Vagina (tissue), 2 donors: ENCODE measurements at regions not wholly inside any gene's neighbourhood (a gene's known extent, or its start where the extent isn't known, plus 50 kb on each side); places are given as distances from the start of the nearest gene placed in this dataset.

Source experiments
- DNase-seq, 2 donors: peaks; one replicate each; pipeline ENCODE4 v3.0.0-alpha.2; 2017; ENCODE audit errors: extremely low spot score in 2 of 2
- H3K27ac ChIP-seq: fragments of 200-600 bp; sonication (generic); one replicate; pipeline ENCODE4 v1.5.1; 2019
- H3K27me3 ChIP-seq: fragments of 200-600 bp; sonication (generic); one replicate; pipeline ENCODE4 v1.5.1; 2019
- H3K36me3 ChIP-seq, 2 donors: fragments of 200-600 bp; sonication (generic); one replicate each; pipeline ENCODE4 v1.5.1; 2017 to 2019
- H3K4me1 ChIP-seq: fragments of 200-600 bp; sonication (generic); one replicate; pipeline ENCODE4 v1.5.1; 2019
- H3K4me3 ChIP-seq, 2 donors: fragments of 200-600 bp; sonication (generic); 1 replicate in 1 of 2; 2 replicates in 1 of 2; pipeline ENCODE4 v1.5.1; 2016 to 2019
- H3K9me3 ChIP-seq: fragments of 200-600 bp; sonication (generic); one replicate; pipeline ENCODE4 v1.5.1; 2019
- CTCF ChIP-seq, 3 experiments: fragments of 450-650 bp in 2 of 3; fragments of 200-600 bp in 1 of 3; sonication (generic) in 1 of 3; IDR thresholded peaks; one replicate each; pipeline ENCODE4 v1.5.1; 2017 to 2019; ENCODE audit warnings: antibody characterized with exemption in 3 of 3, mild to moderate bottlenecking in 2 of 3, moderate library complexity in 2 of 3
- POLR2A ChIP-seq, 2 donors: fragments of 450-650 bp; IDR thresholded peaks; one replicate each; pipeline ENCODE4 v1.6.1; 2017; ENCODE audit warnings: antibody characterized with exemption in 2 of 2, mild to moderate bottlenecking in 2 of 2, moderate library complexity in 2 of 2
- POLR2AphosphoS5 ChIP-seq, 2 donors: sonication (generic); formaldehyde crosslinking; IDR thresholded peaks; one replicate each; pipeline ENCODE4 v1.9.0; 2017; ENCODE audit warnings: antibody characterized with exemption in 2 of 2, mild to moderate bottlenecking in 2 of 2, low read depth in 1 of 2; ENCODE audit not compliant: insufficient read depth in 1 of 2
- intact Hi-C: fragments of 100-400 bp; cut with DNase I; formaldehyde crosslinking; loops from one replicate; pipeline ENCODE4 v1.15.1; 2023

DNA sequence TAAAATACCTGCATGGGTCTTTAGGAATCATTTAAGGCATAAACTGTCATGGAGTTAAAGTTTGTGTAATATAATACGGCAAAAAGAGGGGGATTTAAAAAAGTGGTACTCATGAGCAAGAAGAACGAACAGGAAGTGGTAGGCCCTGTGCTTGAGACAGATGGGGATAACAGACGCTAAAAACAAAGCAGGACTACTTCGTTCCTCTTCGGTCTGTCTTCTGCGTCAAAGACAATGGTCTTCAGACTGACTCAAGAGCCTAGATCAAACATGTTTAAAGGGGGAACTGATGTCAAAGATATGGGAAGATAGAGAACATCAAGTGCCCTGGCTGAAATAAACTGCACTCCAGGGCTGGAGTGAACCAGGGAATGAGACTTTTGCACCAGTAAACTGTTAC is 59.8 kb upstream of the RFX3 start:
- Histone ChIP-seq H3K4me1 (no peaks in the 10 kb centered on the region), H3K4me3 (no peak overlapping the region), H3K27me3 (no peaks in the 10 kb centered on the region), H3K36me3 (no peaks in the 10 kb centered on the region), H3K9me3 (peaks cover 5% of the 10 kb centered on the region), H3K27ac (no peak overlapping the region)
- intact Hi-C loops = no loop called here
- TF ChIP-seq POLR2AphosphoS5 (IDR thresholded peaks at IDR 0.05; ENCODE audit: insufficient read depth in 1 of 2, low read depth in 1 of 2) (no peak), POLR2A (IDR thresholded peaks at IDR 0.05) (no peak), CTCF (IDR thresholded peaks at IDR 0.05) (no peak)
- no peak for DNase-seq

DNA sequence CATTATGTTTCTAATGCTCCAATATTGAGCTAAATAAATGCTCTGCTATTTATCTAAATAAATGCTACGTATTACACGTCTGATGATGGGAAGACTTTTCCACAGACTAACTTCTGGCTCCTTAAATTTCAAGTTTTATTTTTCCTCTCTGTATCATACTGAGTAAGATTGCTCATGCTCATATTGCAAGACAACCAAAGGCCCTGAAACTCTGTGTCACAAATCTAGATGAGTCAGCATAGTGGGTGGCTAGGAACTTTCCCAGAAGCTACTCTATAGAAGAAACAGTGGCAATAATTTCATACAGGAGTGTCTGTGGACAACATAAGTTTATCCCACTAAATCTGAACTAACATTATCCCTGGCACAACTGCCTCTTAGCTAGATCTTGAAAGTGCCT is 53.0 kb upstream of the RFX3 start:
- TF ChIP-seq POLR2AphosphoS5 (IDR thresholded peaks at IDR 0.05; ENCODE audit: insufficient read depth in 1 of 2, low read depth in 1 of 2) = no peak
- no peak for TF ChIP-seq POLR2A (IDR thresholded peaks at IDR 0.05)
- no peak for TF ChIP-seq CTCF (IDR thresholded peaks at IDR 0.05)
- no peaks in the 10 kb centered on the region for H3K27me3 ChIP-seq
- H3K36me3 ChIP-seq = no peaks in the 10 kb centered on the region
- H3K4me3 ChIP-seq = no peak overlapping the region
- no peaks in the 10 kb centered on the region for H3K4me1 ChIP-seq
- H3K9me3 ChIP-seq = peaks cover 5% of the 10 kb centered on the region
- no peak for DNase-seq
- intact Hi-C loops = no loop called here
- no peak overlapping the region for H3K27ac ChIP-seq

- TF ChIP-seq CTCF (IDR thresholded peaks at IDR 0.05) (no peak), POLR2AphosphoS5 (IDR thresholded peaks at IDR 0.05; ENCODE audit: insufficient read depth in 1 of 2, low read depth in 1 of 2) (no peak), POLR2A (IDR thresholded peaks at IDR 0.05) (no peak)
- Histone ChIP-seq H3K27me3 (no peaks in the 10 kb centered on the region), H3K4me3 (no peak overlapping the region), H3K9me3 (no peaks in the 10 kb centered on the region), H3K27ac (no peak overlapping the region), H3K4me1 (no peaks in the 10 kb centered on the region), H3K36me3 (no peaks in the 10 kb centered on the region)
- no peak for DNase-seq
- intact Hi-C loops = no loop called here
These were observed 50.5 kb upstream of the RFX3 start for GRCh38 chr9:3576328-3576727.

- Histone ChIP-seq H3K9me3 (no peaks in the 10 kb centered on the region), H3K36me3 (no peaks in the 10 kb centered on the region), H3K27ac (no peak overlapping the region), H3K27me3 (no peaks in the 10 kb centered on the region), H3K4me3 (no peak overlapping the region), H3K4me1 (no peaks in the 10 kb centered on the region)
- intact Hi-C loops = no loop called here
- no peak for DNase-seq
- TF ChIP-seq CTCF (IDR thresholded peaks at IDR 0.05) (no peak), POLR2A (IDR thresholded peaks at IDR 0.05) (no peak), POLR2AphosphoS5 (IDR thresholded peaks at IDR 0.05; ENCODE audit: insufficient read depth in 1 of 2, low read depth in 1 of 2) (no peak)
These were observed 50.0 kb upstream of the RFX3 start for GRCh38 chr9:3575821-3576220.
